Brain microvascular endothelial cell (primary cell): ENCODE measurements at regions not wholly inside any gene's neighbourhood (a gene's known extent, or its start where the extent isn't known, plus 50 kb on each side); places are given as distances from the start of the nearest gene placed in this dataset.

Experiments used
- DNase-seq: peaks from one replicate; pipeline ENCODE4 v3.0.0-alpha.2; 2020
- H3K27ac ChIP-seq: fragments of 250-450 bp; sonication (Bioruptor Pico); 2 replicates; pipeline ENCODE4 v1.5.1; 2020; ENCODE audit warnings: mild to moderate bottlenecking, moderate library complexity
- H3K27me3 ChIP-seq: fragments of 250-450 bp; sonication (Bioruptor Pico); replicated peaks from 2 replicates; pipeline ENCODE4 v1.5.1; 2020; ENCODE audit warnings: mild to moderate bottlenecking
- H3K36me3 ChIP-seq: fragments of 250-450 bp; sonication (Bioruptor Pico); replicated peaks from 2 replicates; pipeline ENCODE4 v1.5.1; 2020; ENCODE audit warnings: mild to moderate bottlenecking
- H3K4me3 ChIP-seq: 2 replicates; pipeline ENCODE4 v1.5.1; 2011; ENCODE audit warnings: low read depth, mild to moderate bottlenecking, control low read depth, low read length, moderate library complexity
- in situ Hi-C: cut with HindIII; loops from 2 replicates; pipeline ENCODE4 v1.10.0; 2017; ENCODE audit warnings: low sequenced_read_pairs, low pct_ligation_motif_present
- TF ChIP-seq, protein P1 (sequence below): IDR thresholded peaks from 2 replicates; pipeline ENCODE4 v1.5.1; 2011; ENCODE audit warnings: low read depth, mild to moderate bottlenecking, moderate library complexity, low read length, control low read depth, inconsistent platforms; ENCODE audit errors: missing control alignments

DNA sequence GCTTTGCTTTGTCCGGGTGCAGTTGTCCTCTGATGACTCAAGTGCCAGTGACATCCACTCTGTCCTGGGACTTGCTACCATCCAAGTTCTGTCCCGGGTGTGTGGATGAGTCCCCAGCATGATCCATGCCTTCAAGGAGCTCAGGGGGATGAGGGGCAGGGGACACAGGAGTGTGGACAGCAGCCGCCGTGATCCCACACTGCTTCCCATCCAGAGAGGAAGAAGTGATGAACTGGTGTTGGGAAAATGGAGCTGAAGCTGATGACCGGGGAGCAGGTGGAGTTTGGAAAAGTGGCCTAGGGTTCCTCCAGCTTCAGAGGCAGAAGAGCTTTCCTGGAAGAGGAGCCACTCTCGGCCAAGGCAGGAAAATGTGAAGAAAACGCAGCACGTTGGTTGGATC is 249.6 kb upstream of the TNRC6C start:
- Histone ChIP-seq H3K36me3 (no peaks in the 10 kb centered on the region), H3K27ac (no peak overlapping the region), H3K27me3 (no peaks in the 10 kb centered on the region), H3K4me3 (no peak overlapping the region)
- TF ChIP-seq, protein P1, sequence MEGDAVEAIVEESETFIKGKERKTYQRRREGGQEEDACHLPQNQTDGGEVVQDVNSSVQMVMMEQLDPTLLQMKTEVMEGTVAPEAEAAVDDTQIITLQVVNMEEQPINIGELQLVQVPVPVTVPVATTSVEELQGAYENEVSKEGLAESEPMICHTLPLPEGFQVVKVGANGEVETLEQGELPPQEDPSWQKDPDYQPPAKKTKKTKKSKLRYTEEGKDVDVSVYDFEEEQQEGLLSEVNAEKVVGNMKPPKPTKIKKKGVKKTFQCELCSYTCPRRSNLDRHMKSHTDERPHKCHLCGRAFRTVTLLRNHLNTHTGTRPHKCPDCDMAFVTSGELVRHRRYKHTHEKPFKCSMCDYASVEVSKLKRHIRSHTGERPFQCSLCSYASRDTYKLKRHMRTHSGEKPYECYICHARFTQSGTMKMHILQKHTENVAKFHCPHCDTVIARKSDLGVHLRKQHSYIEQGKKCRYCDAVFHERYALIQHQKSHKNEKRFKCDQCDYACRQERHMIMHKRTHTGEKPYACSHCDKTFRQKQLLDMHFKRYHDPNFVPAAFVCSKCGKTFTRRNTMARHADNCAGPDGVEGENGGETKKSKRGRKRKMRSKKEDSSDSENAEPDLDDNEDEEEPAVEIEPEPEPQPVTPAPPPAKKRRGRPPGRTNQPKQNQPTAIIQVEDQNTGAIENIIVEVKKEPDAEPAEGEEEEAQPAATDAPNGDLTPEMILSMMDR, result no peak
- in situ Hi-C loops, result no loop called here
- no peak for DNase-seq

DNA sequence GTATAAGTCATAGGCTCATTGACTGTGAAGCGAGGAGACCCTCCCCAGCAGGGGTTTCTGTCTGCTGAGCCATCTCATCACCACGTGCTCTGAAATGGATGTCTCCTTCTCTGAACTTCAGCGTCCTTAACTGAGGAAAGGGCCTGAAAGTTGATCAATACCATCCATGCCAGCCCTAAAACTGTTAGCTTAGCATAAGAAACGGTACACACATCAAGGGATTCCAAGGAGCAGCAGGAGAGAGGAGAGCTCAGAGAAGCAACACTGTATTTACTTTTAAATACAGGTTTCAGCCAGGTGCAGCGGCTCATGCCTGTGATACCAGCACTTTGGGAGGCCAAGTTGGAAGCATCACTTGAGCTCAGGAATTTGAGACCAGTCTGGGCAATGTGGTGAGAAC is 248.9 kb upstream of the TNRC6C start:
- in situ Hi-C loops, result no loop called here
- TF ChIP-seq, protein P1, result no peak
- H3K36me3 ChIP-seq, result no peaks in the 10 kb centered on the region
- H3K4me3 ChIP-seq, result no peak overlapping the region
- no peak for DNase-seq
- no peaks in the 10 kb centered on the region for H3K27me3 ChIP-seq
- no peak overlapping the region for H3K27ac ChIP-seq

DNA sequence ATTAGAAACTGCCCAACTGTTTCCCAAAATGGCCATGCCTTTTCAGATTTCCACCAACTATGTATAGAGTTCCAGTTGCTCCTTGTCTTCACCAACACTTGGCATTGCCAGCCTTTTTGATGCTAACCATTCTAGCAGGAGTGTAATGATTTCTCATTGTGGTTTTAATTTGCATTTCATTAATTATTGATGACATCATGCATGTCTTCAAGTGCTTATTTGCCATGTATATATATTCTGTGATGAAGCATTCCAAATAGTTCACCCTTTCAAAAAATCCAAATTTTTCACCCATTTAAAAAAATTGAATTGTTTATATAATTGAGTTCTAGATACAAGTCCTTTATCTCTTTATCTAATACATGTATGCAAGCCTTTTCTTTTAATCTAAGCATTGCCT is 245.9 kb upstream of the TNRC6C start:
- Histone ChIP-seq H3K4me3 (no peak overlapping the region), H3K36me3 (no peaks in the 10 kb centered on the region), H3K27ac (no peak overlapping the region), H3K27me3 (no peaks in the 10 kb centered on the region)
- in situ Hi-C loops, result no loop called here
- TF ChIP-seq, protein P1, result no peak
- no peak for DNase-seq

DNA sequence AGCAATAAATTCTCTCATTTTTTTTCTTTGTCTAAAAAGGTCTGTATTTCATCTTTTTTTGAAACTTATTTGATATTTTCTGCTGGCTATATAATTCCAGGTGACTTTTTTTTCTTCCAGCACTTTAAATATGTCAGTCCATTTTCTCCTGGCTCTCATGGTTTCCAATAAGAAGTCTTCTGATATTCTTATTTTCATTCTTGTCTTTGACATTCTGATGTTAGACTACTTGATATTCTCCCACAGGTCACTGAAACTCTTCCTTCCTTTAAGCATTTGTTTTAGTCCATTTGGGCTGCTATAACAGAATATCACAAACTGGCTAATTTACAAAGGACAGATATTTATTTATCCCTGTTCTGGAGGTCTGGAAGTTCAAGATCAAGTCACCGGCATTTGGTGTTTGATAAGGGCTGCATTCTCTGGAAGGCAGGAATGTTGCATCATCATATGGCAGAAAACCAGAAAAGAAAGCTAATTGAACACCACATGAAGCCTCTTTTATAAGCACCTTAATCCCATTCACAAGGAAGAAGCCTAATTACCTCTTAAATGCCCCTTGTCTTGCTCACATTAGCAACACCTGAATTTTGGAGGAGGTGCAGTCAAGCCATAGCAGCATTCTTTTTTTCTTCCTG is 242.1 kb upstream of the TNRC6C start:
- H3K36me3 ChIP-seq, result no peaks in the 10 kb centered on the region
- no peak overlapping the region for H3K27ac ChIP-seq
- no peak overlapping the region for H3K4me3 ChIP-seq
- TF ChIP-seq, protein P1, result no peak
- no peak for DNase-seq
- no peaks in the 10 kb centered on the region for H3K27me3 ChIP-seq
- in situ Hi-C loops, result no loop called here

DNA sequence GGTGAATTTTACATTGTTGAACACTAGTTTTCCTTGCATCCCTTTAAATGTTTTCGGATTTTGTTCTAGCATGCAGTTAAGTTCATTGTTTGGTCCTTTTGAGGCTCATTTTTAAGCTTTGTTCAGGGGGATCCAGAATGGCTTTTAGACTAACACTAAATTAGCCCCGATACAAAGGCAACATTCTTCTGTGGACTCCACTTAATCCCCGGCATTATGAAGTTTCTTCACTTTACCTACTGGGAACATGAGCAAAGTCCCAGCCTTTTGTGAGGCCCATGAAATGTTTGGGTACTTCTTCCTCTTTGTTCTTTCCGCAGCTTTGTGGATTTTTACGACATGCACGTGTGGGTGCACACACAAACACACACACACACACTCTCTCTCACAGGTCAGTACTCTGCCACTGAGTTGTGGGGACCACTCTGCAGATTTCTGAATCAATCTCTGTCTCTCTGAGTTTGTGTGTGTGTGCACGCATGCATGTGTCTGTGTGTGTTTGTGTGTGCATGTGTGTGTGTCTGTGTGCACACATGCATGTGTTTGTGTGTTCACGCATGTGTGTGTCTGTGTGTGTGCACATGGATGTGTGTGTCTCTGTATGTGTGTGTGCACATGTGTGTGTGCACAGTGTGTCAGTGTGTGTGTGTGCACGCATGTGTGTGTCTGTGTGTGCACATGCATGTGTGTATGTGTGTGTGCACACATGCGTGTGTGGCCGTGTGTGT is 240.4 kb upstream of the TNRC6C start:
- H3K27ac ChIP-seq, result no peak overlapping the region
- in situ Hi-C loops, result no loop called here
- no peak for DNase-seq
- no peaks in the 10 kb centered on the region for H3K36me3 ChIP-seq
- TF ChIP-seq, protein P1, result no peak
- H3K4me3 ChIP-seq, result no peak overlapping the region
- H3K27me3 ChIP-seq, result no peaks in the 10 kb centered on the region

DNA sequence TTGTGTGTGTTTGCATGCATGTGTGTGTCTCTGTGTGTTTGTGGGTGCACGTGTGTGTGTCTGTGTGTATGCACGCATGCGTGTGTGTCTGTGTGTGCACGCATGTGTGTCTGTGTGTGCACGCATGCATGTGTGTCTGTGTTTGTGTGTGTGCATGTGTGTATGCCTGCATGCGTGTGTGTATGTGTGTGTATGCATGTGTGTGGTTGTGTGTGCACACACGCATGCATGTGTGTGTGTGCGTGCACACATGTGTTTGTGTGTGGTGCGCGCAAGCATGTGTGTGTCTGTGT is 239.9 kb upstream of the TNRC6C start:
- Histone ChIP-seq H3K27me3 (no peaks in the 10 kb centered on the region), H3K27ac (no peak overlapping the region), H3K36me3 (no peaks in the 10 kb centered on the region), H3K4me3 (no peak overlapping the region)
- DNase-seq, result no peak
- TF ChIP-seq, protein P1, result no peak
- in situ Hi-C loops, result no loop called here
